ENCODE measurements at regions not wholly inside any gene's neighbourhood (a gene's known extent, or its start where the extent isn't known, plus 50 kb on each side); places are given as distances from the start of the nearest gene placed in this dataset.

DNA sequence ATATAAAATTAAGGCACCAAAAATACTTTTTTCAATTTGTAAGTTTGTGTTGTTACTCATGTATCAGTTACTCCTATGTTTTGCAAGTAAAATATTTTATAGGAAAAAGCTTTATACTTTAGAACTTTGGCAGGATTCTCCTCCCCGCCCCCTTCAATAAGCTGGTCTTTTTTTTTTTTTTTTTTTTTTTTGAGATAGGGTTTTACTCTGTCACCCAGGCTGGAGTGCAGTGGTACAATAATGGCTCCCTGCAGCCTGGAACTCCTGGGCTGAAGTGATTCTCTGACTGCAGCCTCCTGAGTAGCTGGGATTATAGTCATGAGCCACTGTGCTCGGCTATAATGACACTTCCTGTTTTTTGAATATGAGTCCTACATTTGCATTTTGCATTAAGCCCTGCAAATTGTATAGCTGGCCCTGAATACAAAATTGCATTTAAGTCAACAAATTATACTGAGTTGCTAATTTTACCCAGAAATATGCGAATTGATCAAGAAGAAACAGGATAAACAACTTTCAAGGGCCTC, 192.9 kb downstream of the PIK3R1 start:
- no peak for FAIRE-seq

DNA sequence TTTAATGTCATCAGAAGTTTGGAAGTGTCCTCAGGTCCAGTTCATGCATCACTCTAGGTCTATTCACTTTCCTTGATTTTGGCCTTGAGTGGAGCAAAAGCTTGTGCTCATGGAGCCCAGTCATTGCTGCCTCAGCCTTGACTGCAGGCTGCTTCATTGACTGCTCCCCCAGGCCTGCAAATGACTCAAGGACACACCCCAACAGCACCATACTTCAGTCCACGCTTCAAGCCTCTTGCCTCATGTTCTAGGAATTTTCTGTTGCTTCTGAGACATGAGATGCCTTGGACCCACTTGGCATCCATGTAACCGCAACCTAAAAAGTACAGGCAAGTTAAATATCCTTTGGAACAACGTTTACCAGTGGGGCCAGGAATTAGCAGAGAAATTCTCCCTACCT, 193.7 kb downstream of the PIK3R1 start:
- FAIRE-seq, result no peak

DNA sequence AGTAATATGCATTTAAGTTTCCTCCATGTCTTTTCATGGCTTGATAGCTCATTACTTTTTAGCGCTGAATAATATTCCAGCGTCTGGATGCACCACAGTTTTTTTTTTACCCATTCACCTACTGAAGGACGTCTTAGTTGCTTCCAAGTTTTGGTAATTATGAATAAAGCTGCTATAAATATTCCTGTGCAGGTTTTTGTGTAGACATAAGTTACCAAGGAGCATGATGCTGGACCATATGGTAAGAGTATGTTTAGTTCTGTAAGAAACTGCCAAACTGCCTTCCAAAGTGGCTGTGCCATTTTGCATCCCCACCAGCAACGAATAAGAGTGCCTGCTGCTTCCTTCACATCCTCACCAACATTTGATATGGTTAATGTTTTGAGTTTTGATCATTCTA, 195.6 kb downstream of the PIK3R1 start:
- FAIRE-seq, result no peak

DNA sequence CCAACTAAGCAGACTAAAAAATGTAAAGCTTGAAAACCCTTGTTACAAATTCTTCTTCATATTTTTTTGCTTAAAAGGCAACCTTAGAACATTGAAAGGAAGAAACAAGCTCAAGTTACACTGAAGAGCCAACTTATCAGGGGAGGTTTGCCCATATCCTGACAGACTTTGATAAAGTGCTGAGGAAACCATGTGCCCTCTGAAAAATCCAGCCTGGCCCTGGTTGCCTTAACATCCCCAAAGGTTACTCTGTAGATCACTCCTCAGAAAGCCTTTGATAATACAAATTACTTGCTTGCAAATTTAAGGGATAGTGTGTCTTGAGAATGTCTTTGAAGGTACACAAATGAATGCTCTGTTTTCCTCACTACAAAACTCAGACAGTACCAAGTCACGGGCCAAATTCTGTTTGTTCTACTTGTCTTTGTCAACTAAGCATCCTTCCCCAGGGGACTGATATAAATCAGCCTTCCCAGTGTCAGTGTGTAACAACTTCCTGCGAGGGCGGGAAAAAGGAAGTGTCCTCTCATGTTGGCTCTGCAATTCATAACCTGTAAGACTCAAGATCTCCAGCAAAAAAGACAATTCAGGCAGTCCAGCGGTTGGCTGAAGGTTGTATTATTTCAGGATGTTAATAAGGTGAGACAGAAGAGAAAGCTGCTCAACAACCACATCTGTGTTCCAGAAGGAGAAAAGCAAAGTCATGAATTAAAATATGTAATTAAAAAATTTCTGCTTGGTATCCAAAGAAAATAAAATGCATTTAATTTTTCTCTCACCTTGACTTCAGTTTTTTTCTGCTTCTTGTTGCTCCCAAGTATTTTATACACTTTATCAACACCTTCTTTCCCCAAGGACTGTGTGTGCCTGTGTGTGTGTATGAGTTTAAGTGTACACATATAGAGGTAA, 199.9 kb downstream of the PIK3R1 start:
- no peak for FAIRE-seq

DNA sequence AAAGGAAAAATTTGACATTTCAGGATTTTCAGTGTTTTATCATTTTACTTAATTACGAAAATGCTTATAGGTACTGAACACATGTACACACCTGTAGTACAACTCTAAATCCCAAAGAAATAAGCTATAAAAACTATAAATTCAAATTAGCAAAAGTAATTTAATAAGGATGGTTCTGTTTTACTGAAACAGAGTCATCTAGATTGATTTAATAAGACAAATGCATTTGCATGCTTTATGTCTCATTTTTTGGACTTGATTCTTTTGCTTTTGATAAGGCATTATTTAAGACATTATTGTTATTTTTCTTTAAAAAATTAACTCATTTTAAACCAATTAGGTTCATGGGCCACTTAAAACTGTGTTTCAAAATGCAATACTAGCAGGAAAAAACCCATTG, 201.2 kb downstream of the PIK3R1 start:
- no peak for FAIRE-seq

DNA sequence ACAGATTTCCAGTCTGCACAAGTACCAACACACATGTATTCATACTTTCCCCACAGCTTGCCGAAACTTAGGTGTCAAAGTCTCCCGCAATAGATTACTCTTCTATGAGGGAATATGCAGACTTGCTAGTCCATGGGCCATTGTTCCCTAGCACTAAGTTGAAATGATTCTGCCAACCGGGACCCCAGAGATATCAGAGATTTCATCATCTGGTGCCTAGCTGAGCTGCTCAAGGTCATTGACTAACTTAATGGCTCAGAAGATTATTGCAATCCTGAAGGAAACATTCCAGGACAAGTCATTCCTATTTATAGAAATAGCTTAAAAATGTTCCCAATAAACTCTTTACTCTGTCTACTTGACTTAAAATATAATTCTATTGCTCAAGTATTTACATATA, 202.6 kb downstream of the PIK3R1 start:
- no peak for FAIRE-seq

DNA sequence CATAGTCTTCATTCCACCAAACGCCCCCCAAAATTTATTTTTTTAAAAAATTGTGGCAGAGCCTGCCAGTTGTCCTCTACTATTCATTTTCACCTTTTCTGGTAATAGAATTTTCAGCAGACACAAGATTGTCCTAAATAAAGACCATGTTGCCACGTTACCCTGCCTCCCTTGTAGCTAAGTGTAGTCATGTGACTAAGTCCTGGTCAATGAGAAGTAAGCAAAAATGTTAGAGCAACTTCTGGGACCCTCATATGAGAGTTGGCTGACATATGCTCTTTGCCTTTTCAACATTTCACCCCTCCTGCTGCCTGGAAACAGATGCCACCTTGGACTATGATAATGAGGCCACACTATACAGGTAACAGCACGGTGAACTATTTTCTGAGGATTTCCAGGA, 203.1 kb downstream of the PIK3R1 start:
- no peak for FAIRE-seq

DNA sequence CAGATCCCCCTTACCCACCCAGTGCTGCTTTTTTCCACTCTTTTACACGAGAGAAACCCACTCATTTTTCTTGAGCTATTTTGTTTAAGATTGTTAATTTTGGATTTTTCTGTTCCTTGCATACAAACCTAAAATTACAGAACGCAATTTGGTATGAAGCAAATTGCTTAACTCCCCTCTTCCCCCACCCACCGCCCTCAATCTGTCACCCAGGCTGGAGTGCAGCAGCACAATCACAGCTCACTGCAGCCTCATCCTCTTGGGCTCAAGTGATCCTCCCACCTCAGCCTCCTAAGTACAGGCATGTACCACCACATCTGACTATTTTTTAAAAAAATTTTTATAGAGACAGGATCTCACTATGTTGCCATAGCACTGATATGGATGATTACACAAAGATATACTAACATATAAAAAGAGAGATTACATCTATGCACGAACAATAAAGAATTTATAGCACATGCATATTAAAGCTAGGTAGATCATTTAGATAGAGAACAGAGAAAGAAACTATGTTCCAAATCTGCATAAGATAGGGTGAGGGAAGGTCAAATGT, 203.6 kb downstream of the PIK3R1 start:
- FAIRE-seq, result no peak

DNA sequence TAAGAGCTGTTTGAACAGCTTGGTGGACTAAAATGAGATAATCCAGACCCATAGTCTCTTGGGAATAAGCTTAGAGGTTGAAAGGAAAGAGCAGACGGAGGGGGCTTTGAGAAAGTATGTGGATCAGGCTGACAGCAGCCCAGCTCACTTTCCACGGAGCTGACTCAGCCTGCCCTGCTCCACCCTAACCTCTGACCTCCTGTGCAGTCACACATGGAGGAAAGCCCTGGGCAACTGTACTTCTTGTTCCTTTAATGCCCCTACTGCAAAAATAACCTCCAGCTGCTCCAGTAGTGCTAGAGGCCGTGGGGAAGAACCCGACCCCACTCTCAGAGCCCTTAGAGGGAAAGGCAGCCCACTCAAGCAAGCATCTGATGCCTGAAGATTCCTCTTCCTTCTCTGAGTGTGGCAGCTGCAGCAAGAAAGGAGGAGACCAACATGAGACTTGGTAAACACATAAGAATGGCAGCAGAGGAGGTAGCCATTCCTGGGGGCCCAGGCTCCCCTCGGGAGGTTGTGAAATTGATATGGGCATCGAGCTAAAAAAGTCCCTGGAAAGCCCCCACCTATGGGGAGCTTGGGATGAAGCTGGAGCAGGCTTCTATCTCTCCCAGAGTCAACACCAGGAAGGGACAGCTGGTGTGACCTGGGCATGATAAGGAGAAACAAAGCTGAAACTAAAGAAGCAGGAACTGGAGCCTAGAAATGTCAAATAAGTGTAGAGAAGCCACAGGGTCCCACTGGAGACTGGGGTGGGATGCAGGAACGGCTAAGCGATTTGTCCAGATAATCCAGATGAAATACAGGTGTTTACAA, 204.3 kb downstream of the PIK3R1 start:
- no peak for FAIRE-seq

DNA sequence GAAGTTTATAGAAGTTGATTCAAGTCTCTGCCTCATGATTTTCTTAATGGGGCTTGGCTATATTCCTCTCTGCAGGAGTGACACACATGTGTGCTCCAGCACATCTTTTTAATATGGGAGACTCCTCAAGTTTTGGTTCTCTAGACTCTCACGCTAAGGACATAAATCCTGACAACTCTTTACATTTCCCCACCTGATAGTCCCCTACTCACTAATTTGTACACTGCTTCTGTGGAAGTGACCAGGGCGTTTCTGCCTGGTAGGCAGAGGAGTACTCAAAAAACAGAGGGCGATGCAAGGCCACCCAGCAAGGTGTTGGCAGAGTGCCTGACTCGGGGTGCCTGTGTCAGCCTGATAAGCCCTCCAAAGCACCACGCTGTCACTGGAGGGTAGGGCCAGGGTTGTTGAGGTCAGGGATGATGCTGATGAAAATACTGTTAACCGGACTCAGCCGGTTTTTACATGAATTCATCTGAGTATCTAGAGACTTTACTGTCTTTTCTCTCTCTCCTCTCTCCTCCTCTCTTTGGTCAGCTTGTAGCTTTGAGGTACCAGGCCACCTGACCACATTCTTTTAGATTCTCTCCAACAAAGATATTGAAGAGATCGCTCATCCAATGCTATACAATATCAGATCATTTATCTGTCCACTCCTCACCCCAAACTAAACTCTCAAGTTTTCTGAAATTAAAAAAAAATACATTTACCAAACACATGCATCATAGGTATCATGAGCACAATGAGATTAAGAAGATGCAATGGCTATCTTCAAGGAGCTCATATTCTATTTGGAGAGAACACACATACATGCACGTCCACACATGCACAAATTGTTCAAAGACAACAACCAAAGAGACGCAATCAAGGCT, 205.2 kb downstream of the PIK3R1 start:
- no peak for FAIRE-seq

DNA sequence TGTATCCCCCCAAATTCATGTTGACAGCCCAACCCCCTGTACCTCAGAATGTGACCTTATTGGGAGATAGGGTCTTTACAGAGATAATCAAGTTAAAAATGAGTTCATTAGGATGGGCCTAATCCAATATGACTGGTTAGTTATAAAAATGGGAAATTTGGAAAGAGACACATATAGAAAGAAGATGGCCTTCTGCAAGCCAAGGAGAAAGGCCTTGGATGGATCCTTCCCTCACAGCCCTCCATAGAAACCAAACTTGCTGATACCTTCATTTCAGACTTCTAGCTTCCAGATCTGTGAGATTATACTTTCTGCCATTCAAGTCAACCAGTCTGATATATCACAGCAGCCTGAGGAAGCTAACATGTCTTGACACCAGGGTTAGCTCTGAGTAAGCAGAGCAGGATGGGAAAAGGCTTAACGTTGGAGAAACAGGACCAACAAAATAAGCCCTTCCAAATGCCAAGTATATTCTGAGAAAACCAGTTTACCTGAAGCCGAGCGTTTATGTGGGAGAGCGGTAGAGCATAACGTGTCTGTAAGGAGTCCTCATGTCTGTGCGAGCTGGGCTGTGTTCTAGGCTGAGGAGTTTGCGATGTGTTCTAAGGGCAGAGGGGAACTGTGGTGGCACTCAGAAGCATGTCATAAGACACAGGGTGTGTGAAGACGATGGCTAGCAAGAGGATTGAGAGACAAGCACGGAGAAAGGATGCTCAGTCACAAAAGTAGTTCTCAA, 206.1 kb downstream of the PIK3R1 start:
- FAIRE-seq, result no peak

DNA sequence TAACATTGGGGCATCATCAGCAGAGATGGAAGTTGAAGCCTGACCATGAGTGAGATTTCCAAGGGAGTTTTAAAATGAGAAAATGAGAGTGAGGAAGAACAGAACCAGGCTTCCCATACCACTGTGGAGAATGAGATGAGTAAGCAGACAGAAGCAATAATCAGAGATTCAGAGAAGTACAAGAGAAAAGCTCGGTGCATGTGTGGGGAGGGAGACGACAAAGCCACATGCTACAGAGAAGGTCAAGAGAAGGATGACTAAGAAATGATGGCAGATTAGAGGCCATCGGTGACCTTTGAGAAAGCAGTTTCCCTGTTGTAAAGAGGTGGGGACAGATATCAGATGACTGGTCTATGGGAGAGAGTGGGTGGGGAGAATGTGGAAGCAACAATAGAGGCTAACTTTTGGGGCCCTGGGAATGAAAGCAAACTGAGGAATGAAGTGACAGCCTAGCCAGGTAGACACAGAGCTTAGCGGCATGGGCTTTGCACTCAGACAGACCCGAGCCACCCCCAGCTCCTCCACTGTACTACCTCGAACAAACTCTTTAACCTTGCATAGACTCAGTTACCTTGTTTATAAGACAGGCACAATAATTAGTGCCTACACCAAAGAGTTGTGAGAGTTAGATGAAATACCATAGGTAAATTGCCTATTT, 207.7 kb downstream of the PIK3R1 start:
- FAIRE-seq, result no peak

DNA sequence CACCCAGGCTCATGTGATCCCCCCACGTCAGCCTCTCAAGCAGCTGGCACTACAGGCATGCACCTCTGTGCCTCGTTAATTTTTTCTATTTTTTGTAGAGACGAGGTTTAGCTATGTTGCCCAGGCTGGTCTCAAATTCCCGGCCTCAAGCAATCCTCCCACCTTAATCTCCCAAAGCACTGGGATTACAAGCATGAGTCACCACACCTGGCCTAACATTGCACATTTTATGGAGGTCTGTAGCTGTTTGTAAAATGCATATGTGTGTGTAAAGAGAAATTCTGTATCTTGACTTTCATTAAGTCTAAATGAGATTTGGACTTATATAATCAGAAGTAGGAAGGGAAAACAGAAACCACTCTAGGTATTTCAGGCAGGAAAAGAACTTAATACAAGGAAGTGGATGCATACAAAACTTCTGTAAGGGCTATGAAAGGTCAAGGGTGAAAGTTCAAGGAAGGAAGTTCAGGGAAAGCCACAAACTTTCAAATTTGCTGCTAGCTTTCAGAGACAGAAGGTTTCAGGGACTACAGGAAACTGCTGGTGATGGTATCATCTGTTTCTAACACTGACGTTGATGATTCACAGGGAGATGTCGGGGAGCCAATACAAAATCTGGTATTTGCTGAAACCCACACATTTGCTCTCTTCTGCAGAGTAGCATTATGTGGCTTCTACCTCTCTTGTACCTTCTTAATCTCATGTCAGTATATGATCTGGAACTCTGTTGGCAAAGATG, 209.4 kb downstream of the PIK3R1 start:
- FAIRE-seq, result no peak

DNA sequence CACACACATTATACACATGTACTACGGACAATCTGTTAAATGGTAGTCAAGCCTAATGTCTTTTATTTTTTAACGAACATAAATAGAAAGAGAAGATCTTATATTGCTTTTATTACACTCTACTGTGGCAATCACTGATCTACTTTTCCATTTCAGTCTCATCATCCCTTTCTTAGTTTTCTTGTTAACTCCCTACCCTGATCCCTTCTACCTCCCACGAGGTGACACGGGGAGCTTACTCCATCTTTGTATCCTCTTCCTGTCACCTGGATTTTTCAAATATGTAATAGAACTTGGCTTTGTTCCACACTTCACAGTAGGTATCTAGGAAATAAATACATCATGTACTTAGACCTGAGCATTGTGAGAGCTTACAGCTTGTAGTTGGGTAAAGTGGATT, 211.0 kb downstream of the PIK3R1 start:
- no peak for FAIRE-seq

DNA sequence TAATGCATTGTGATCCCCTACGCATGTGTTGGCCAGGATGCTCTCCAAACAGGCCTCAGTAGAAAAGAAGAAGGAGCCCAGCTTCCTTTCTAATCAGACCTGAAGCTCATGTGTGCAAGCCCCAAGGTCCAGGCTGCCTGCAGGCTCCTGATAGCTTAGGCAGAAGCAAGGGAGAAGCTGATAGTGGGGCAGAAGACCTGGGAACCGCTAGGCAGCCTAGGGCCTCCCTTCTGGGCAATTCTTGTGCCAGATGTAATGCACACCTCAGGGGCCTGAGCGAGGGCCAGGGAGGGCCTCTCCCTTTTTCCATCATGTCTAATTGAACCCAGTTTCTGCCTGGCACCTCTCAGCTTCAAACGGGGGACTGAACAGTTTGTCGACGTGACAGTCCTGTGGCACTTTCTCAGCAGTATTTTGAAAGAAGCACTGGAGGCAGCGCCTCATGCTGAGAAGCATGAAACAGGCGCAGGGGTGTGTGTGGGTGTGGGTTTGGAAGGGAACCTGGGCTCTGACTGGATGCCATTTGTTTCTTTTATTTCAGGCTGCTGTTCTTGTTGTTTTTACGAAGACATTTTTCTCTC, 212.8 kb downstream of the PIK3R1 start:
- no peak for FAIRE-seq

DNA sequence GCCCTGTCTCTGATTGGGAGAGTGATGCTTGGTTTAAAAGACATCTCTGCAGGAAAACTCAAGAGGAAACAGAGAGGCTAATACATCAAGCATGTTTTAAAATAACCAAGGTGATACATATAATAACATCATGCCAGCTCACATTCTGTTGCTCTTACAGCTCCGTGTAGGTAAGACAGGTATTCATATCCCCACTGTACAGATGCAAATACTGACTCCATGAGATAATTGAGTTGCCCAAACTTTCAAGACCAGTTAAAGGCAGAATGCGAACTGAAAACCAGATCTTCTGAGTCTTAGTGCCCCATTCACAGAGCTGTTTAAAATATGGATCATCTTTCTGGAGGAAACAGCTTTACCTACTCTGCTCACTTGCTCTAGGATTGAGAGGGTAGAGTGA, 214.0 kb downstream of the PIK3R1 start:
- no peak for FAIRE-seq

DNA sequence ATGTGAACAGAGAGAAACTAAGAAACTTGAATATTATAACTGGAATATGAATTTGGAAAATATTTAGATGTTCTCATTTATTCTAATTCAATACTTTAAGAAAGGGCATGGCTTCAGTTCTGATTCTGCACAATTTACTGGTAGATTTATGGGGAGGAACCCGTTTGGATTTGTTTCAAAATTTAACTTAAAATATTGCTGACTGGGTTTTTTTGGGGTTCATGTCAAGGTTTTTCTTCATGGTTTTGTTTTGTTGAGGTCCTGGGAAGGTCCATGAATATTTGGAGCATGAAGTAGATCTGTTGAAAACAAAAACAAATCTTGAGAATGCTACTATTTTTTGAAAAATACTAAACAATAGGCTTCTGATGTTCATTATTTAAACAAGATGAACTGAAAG, 214.7 kb downstream of the PIK3R1 start:
- no peak for FAIRE-seq

DNA sequence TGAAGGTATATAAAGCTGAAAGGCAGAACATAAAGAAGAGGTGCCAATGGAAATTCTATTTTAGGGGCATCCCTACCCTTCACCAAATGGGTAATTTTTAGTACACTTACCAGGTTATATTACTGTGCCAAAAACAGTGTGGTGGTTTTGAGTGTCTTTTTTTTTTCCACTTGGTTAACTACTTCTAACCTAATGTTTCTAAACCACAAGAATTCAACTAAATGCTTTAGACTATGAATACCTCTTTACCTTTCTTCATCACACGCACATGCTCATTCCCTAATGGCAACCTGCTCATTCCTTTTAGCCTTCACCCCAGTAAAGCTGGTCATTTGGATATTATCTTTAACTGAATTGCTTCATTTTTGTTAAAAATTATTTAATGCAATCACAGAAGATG, 215.6 kb downstream of the PIK3R1 start:
- FAIRE-seq, result no peak

DNA sequence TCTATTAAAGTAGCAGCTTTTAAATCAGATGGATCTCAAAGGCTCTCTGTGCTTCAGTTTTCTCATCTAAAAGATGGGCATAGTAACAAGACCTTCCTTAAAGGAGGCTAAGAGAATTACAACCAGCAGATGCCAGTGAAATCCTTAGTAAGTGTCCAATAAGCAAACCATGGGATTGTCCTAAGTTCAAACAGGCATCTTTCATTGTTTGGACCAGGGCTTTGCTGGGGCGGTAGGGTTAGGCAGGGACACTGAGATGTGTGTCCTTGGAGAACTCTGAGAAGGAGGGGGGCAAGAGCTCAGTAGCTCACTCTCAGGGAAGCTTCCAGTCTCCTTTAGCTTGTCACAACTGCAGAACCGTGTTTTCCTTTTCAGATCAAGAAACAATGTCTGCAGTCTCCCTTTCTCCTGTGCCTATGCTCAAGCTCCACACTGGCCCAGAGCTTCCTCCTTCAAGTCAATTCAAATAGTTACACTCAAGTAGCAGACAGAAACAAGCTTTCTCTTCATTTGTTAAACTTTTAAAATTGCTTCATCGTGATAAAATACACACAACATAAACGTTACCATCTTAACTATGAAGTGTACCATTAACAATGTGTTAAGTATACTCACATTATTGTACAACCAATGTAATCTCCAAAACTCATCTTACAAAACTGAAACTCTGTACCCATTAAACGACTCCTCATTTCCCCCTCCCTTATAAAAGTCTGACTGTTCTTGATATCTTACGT, 216.2 kb downstream of the PIK3R1 start:
- no peak for FAIRE-seq
